ENCODE measurements at regions not wholly inside any gene's neighbourhood (a gene's known extent, or its start where the extent isn't known, plus 50 kb on each side); places are given as distances from the start of the nearest gene placed in this dataset.

- no peaks in the 10 kb centered on the region for H3K27me3 Mint-ChIP-seq (ENCODE audit: insufficient read depth, unreplicated experiment)
- H3K36me3 Mint-ChIP-seq (ENCODE audit: insufficient read depth, unreplicated experiment): no peaks in the 10 kb centered on the region
- ChIA-PET POLR2A (no interaction called here), CTCF (no interaction called here)
- H3K9me3 Mint-ChIP-seq (ENCODE audit: unreplicated experiment): peaks cover 2% of the 10 kb centered on the region
- no peak overlapping the region for H3K27ac Mint-ChIP-seq (ENCODE audit: low read depth, unreplicated experiment)
- intact Hi-C loops (cut with micrococcal nuclease): no loop called here
- BruUV-seq (replicated peaks): no TSS peak
- TF ChIP-seq CTCF (IDR thresholded peaks at IDR 0.05; ENCODE audit: unreplicated experiment): no peak
- peaks cover 33% of the 10 kb centered on the region for H3K4me1 Mint-ChIP-seq (ENCODE audit: insufficient read depth, unreplicated experiment)
- no peak for DNase-seq (ENCODE audit: unreplicated experiment)
- no peak overlapping the region for H3K4me3 Mint-ChIP-seq (ENCODE audit: unreplicated experiment)
Observed at GRCh38 chr10:47160967-47161366, 139.0 kb upstream of the GDF10 start.

- H3K9me3 Mint-ChIP-seq (ENCODE audit: unreplicated experiment): no peaks in the 10 kb centered on the region
- intact Hi-C loops (cut with micrococcal nuclease): no loop called here
- ChIA-PET CTCF (no interaction called here), POLR2A (no interaction called here)
- no peak for TF ChIP-seq CTCF (IDR thresholded peaks at IDR 0.05; ENCODE audit: unreplicated experiment)
- H3K36me3 Mint-ChIP-seq (ENCODE audit: insufficient read depth, unreplicated experiment): no peaks in the 10 kb centered on the region
- BruUV-seq (replicated peaks): no TSS peak
- no peaks in the 10 kb centered on the region for H3K27me3 Mint-ChIP-seq (ENCODE audit: insufficient read depth, unreplicated experiment)
- no peak overlapping the region for H3K4me3 Mint-ChIP-seq (ENCODE audit: unreplicated experiment)
- H3K4me1 Mint-ChIP-seq (ENCODE audit: insufficient read depth, unreplicated experiment): peaks cover 38% of the 10 kb centered on the region
- no peak overlapping the region for H3K27ac Mint-ChIP-seq (ENCODE audit: low read depth, unreplicated experiment)
- DNase-seq (ENCODE audit: unreplicated experiment): no peak
Observed at GRCh38 chr10:47161465-47161864, 138.5 kb upstream of the GDF10 start.

- no peak for TF ChIP-seq CTCF (IDR thresholded peaks at IDR 0.05; ENCODE audit: unreplicated experiment)
- no peaks in the 10 kb centered on the region for H3K9me3 Mint-ChIP-seq (ENCODE audit: unreplicated experiment)
- POLR2A ChIA-PET: interaction anchor here (0.7 kb wide), 1 partner anchor 205 kb away, joined by 3 read pairs; no protein-coding TSS in a partner anchor
- DNase-seq (ENCODE audit: unreplicated experiment): peak; percentile 88
- no peaks in the 10 kb centered on the region for H3K36me3 Mint-ChIP-seq (ENCODE audit: insufficient read depth, unreplicated experiment)
- peak overlapping the region; percentile 12 for H3K4me3 Mint-ChIP-seq (ENCODE audit: unreplicated experiment)
- no peak overlapping the region for H3K27ac Mint-ChIP-seq (ENCODE audit: low read depth, unreplicated experiment)
- no peaks in the 10 kb centered on the region for H3K27me3 Mint-ChIP-seq (ENCODE audit: insufficient read depth, unreplicated experiment)
- CTCF ChIA-PET: interaction anchor here (2.0 kb wide), 1 partner anchor 117 kb away, joined by 4 read pairs; no protein-coding TSS in a partner anchor
- no TSS peak for BruUV-seq (replicated peaks)
- peaks cover 50% of the 10 kb centered on the region for H3K4me1 Mint-ChIP-seq (ENCODE audit: insufficient read depth, unreplicated experiment)
- intact Hi-C loops (cut with micrococcal nuclease): no loop called here
Observed at GRCh38 chr10:47164126-47164799, 135.7 kb upstream of the GDF10 start.

- intact Hi-C loops (cut with micrococcal nuclease): no loop called here
Observed at GRCh38 chr10:47164800-47165128, 135.2 kb upstream of the GDF10 start.

More at GRCh38 chr10:47164800-47165128, 135.2 kb upstream of the GDF10 start:
- no peaks in the 10 kb centered on the region for H3K36me3 Mint-ChIP-seq (ENCODE audit: insufficient read depth, unreplicated experiment)
- CTCF ChIA-PET: interaction anchor here (2.0 kb wide), 1 partner anchor 117 kb away, joined by 4 read pairs; no protein-coding TSS in a partner anchor
- no peak overlapping the region for H3K27ac Mint-ChIP-seq (ENCODE audit: low read depth, unreplicated experiment)
- BruUV-seq (replicated peaks): no TSS peak
- H3K9me3 Mint-ChIP-seq (ENCODE audit: unreplicated experiment): no peaks in the 10 kb centered on the region
- POLR2A ChIA-PET: interaction anchor here (0.7 kb wide), 1 partner anchor 204 kb away, joined by 3 read pairs; no protein-coding TSS in a partner anchor
- H3K27me3 Mint-ChIP-seq (ENCODE audit: insufficient read depth, unreplicated experiment): no peaks in the 10 kb centered on the region
- DNase-seq (ENCODE audit: unreplicated experiment): peak; percentile 36
- H3K4me1 Mint-ChIP-seq (ENCODE audit: insufficient read depth, unreplicated experiment): peaks cover 50% of the 10 kb centered on the region
- no peak for TF ChIP-seq CTCF (IDR thresholded peaks at IDR 0.05; ENCODE audit: unreplicated experiment)
- no peak overlapping the region for H3K4me3 Mint-ChIP-seq (ENCODE audit: unreplicated experiment)
